H9 (cell line): ENCODE measurements at regions not wholly inside any gene's neighbourhood (a gene's known extent, or its start where the extent isn't known, plus 50 kb on each side); places are given as distances from the start of the nearest gene placed in this dataset.

Source experiments
- DNase-seq: peaks from one replicate; pipeline ENCODE4 v3.0.0-alpha.2; 2017
- H2AFZ ChIP-seq: one replicate; pipeline ENCODE4 v1.6.1; 2013; ENCODE audit warnings: mild to moderate bottlenecking, low read length, control low read depth, moderate library complexity
- H2AK5ac ChIP-seq: 2 replicates; pipeline ENCODE4 v1.6.1; 2013; ENCODE audit warnings: low read length, control low read depth, mixed read lengths; ENCODE audit not compliant: insufficient read length
- H2BK120ac ChIP-seq: one replicate; pipeline ENCODE4 v1.6.1; 2013; ENCODE audit warnings: low read depth, mild to moderate bottlenecking, low read length, control low read depth, inconsistent platforms; ENCODE audit not compliant: poor library complexity, severe bottlenecking
- H2BK12ac ChIP-seq: 2 replicates; pipeline ENCODE4 v1.6.1; 2013; ENCODE audit warnings: low read length, control low read depth, mixed read lengths, low read depth; ENCODE audit not compliant: insufficient read length
- H2BK15ac ChIP-seq: 2 replicates; pipeline ENCODE4 v1.6.1; 2013; ENCODE audit warnings: low read depth, low read length, control low read depth
- H2BK20ac ChIP-seq: one replicate; pipeline ENCODE4 v1.6.1; 2013; ENCODE audit warnings: low read depth, mild to moderate bottlenecking, low read length, control low read depth, inconsistent platforms; ENCODE audit not compliant: poor library complexity, severe bottlenecking
- H2BK5ac ChIP-seq: 2 replicates; pipeline ENCODE4 v1.6.1; 2013; ENCODE audit warnings: low read length, control low read depth, mixed read lengths; ENCODE audit not compliant: insufficient read length
- H3K14ac ChIP-seq: 2 replicates; pipeline ENCODE4 v1.6.1; 2013; ENCODE audit warnings: low read length, control low read depth; ENCODE audit not compliant: insufficient read depth
- H3K18ac ChIP-seq: 2 replicates; pipeline ENCODE4 v1.6.1; 2013; ENCODE audit warnings: low read depth, mild to moderate bottlenecking, mixed read lengths, low read length, control low read depth; ENCODE audit not compliant: insufficient read length
- H3K23ac ChIP-seq: 2 replicates; pipeline ENCODE4 v1.6.1; 2013; ENCODE audit warnings: low read length, control low read depth, mixed read lengths, low read depth; ENCODE audit not compliant: insufficient read length
- H3K23me2 ChIP-seq: 2 replicates; pipeline ENCODE4 v1.6.1; 2013; ENCODE audit warnings: low read depth, mild to moderate bottlenecking, mixed read lengths, low read length, control low read depth; ENCODE audit not compliant: insufficient read length, poor library complexity, severe bottlenecking
- H3K27ac ChIP-seq: 2 replicates; pipeline ENCODE4 v1.5.1; 2013; ENCODE audit warnings: low read length, control low read depth, mixed read lengths, low read depth; ENCODE audit not compliant: insufficient read length
- H3K27me3 ChIP-seq: 2 replicates; pipeline ENCODE4 v1.6.1; 2013; ENCODE audit warnings: low read length, control low read depth, inconsistent platforms; ENCODE audit not compliant: insufficient read depth
- H3K4ac ChIP-seq: 2 replicates; pipeline ENCODE4 v1.6.1; 2013; ENCODE audit warnings: low read depth, mild to moderate bottlenecking, control low read depth, inconsistent platforms, low read length, moderate library complexity
- H3K4me1 ChIP-seq: 2 replicates; pipeline ENCODE4 v1.6.1; 2013; ENCODE audit warnings: low read length, control low read depth, inconsistent platforms; ENCODE audit not compliant: insufficient read depth
- H3K4me2 ChIP-seq: 2 replicates; pipeline ENCODE4 v1.6.1; 2013; ENCODE audit warnings: low read length, control low read depth, mixed read lengths; ENCODE audit not compliant: insufficient read length, insufficient read depth
- H3K56ac ChIP-seq: 2 replicates; pipeline ENCODE4 v1.6.1; 2013; ENCODE audit warnings: low read depth, mild to moderate bottlenecking, mixed read lengths, low read length, control low read depth; ENCODE audit not compliant: insufficient read length
- H3K79me1 ChIP-seq: 2 replicates; pipeline ENCODE4 v1.6.1; 2013; ENCODE audit warnings: low read depth, mild to moderate bottlenecking, moderate library complexity, low read length, control low read depth, inconsistent platforms; ENCODE audit not compliant: insufficient read depth, poor library complexity, severe bottlenecking
- H3K79me2 ChIP-seq: 2 replicates; pipeline ENCODE4 v1.6.1; 2013; ENCODE audit warnings: low read length, control low read depth, inconsistent platforms; ENCODE audit not compliant: insufficient read depth
- H3K9ac ChIP-seq: 2 replicates; pipeline ENCODE4 v1.6.1; 2013; ENCODE audit warnings: low read length, control low read depth, mixed read lengths; ENCODE audit not compliant: insufficient read length; ENCODE audit errors: extremely low read depth
- H3K9me3 ChIP-seq: one replicate; pipeline ENCODE4 v1.6.1; 2013; ENCODE audit warnings: low read depth, low read length, inconsistent platforms; ENCODE audit not compliant: control insufficient read depth
- H3T11ph ChIP-seq: one replicate; pipeline ENCODE4 v1.6.1; 2013; ENCODE audit warnings: mild to moderate bottlenecking, low read length, control low read depth, inconsistent platforms
- H4K20me1 ChIP-seq: one replicate; pipeline ENCODE4 v1.6.1; 2013; ENCODE audit not compliant: control insufficient read depth, insufficient read length, insufficient read depth
- H4K5ac ChIP-seq: 2 replicates; pipeline ENCODE4 v1.6.1; 2013; ENCODE audit warnings: low read depth, mild to moderate bottlenecking, mixed read lengths, low read length, control low read depth; ENCODE audit not compliant: insufficient read length
- H4K8ac ChIP-seq: replicated peaks from 2 replicates; pipeline ENCODE4 v1.6.1; 2013; ENCODE audit warnings: low read length, control low read depth, mixed read lengths, low read depth; ENCODE audit not compliant: insufficient read length
- H4K91ac ChIP-seq: 2 replicates; pipeline ENCODE4 v1.6.1; 2013; ENCODE audit warnings: low read depth, mild to moderate bottlenecking, moderate library complexity, mixed read lengths, low read length, control low read depth; ENCODE audit not compliant: insufficient read length
- H3K27ac Mint-ChIP-seq, 3 experiments: 2 replicates in 2 of 3; 3 replicates in 1 of 3; pipeline ENCODE4 v1.8.0; 2020 to 2021; ENCODE audit warnings: mixed read lengths in 3 of 3, mild to moderate bottlenecking in 1 of 3, moderate library complexity in 1 of 3
- H3K27me3 Mint-ChIP-seq: 2 replicates; pipeline ENCODE4 v1.8.0; 2021; ENCODE audit warnings: low read depth, mild to moderate bottlenecking, moderate library complexity, mixed read lengths
- H3K36me3 Mint-ChIP-seq, 3 experiments: 2 replicates in 2 of 3; 3 replicates in 1 of 3; pipeline ENCODE4 v1.8.0; 2020 to 2021; ENCODE audit warnings: low read depth in 3 of 3, mixed read lengths in 3 of 3; ENCODE audit not compliant: insufficient read depth in 1 of 3
- H3K4me1 Mint-ChIP-seq, 2 experiments: 2 replicates each; pipeline ENCODE4 v1.8.0; 2020; ENCODE audit warnings: mixed read lengths in 2 of 2
- H3K4me3 Mint-ChIP-seq, 2 experiments: 2 replicates in 1 of 2; 3 replicates in 1 of 2; pipeline ENCODE4 v1.8.0; 2020 to 2021; ENCODE audit warnings: mild to moderate bottlenecking in 2 of 2, mixed read lengths in 2 of 2, moderate library complexity in 1 of 2
- H3K9me3 Mint-ChIP-seq, 2 experiments: 2 replicates in 1 of 2; 3 replicates in 1 of 2; pipeline ENCODE4 v1.8.0; 2020; ENCODE audit warnings: mild to moderate bottlenecking in 2 of 2, mixed read lengths in 2 of 2, moderate library complexity in 1 of 2
- WGBS: extraction: QIAGEN DNeasy Blood & Tissue Kit; methylation state at CpG from one replicate; pipeline ENCODE4 v1.1.7; 2013; ENCODE audit warnings: missing lambda C conversion rate, low lambda C conversion rate, mixed read lengths; ENCODE audit not compliant: insufficient read length; ENCODE audit errors: extremely low coverage; 5-methylcytosine and 5-hydroxymethylcytosine counted together
- TF ChIP-seq, protein P1 (sequence below): fragments of 200-600 bp; sonication (generic); conservative IDR thresholded peaks from 3 replicates; pipeline ENCODE4 v1.8.0; 2021; ENCODE audit warnings: antibody characterized with exemption, mild to moderate bottlenecking

GRCh38 chr2:3000125-3000524 is 377.5 kb downstream of the EIPR1 start:
- Histone ChIP-seq H3K4me1 (no peaks in the 10 kb centered on the region), H2BK5ac (no peak overlapping the region), H3K79me1 (no peaks in the 10 kb centered on the region), H3K79me2 (no peaks in the 10 kb centered on the region), H3K18ac (no peak overlapping the region), H3K56ac (no peak overlapping the region), H2AFZ (no peak overlapping the region), H3K27ac (no peak overlapping the region), H4K91ac (no peak overlapping the region), H3K9ac (no peak overlapping the region), H3K14ac (no peak overlapping the region), H4K8ac (no peak overlapping the region), H3K4me2 (no peak overlapping the region), H3K9me3 (no peaks in the 10 kb centered on the region), H3K4ac (no peak overlapping the region), H4K5ac (no peak overlapping the region), H2BK120ac (no peak overlapping the region), H2BK15ac (no peak overlapping the region), H4K20me1 (no peaks in the 10 kb centered on the region), H3K23ac (no peak overlapping the region), H3K23me2 (no peaks in the 10 kb centered on the region), H2AK5ac (no peak overlapping the region), H3T11ph (no peak overlapping the region), H2BK12ac (no peak overlapping the region), H2BK20ac (no peak overlapping the region), H3K27me3 (no peaks in the 10 kb centered on the region)
- no peaks in the 10 kb centered on the region; a peak in 1 of 4 replicates for H3K4me1 Mint-ChIP-seq
- no peaks in the 10 kb centered on the region for H3K9me3 Mint-ChIP-seq
- H3K27me3 Mint-ChIP-seq, result peaks cover 2% of the 10 kb centered on the region
- no peak overlapping the region for H3K4me3 Mint-ChIP-seq
- DNase-seq, result no peak
- TF ChIP-seq, protein P1, sequence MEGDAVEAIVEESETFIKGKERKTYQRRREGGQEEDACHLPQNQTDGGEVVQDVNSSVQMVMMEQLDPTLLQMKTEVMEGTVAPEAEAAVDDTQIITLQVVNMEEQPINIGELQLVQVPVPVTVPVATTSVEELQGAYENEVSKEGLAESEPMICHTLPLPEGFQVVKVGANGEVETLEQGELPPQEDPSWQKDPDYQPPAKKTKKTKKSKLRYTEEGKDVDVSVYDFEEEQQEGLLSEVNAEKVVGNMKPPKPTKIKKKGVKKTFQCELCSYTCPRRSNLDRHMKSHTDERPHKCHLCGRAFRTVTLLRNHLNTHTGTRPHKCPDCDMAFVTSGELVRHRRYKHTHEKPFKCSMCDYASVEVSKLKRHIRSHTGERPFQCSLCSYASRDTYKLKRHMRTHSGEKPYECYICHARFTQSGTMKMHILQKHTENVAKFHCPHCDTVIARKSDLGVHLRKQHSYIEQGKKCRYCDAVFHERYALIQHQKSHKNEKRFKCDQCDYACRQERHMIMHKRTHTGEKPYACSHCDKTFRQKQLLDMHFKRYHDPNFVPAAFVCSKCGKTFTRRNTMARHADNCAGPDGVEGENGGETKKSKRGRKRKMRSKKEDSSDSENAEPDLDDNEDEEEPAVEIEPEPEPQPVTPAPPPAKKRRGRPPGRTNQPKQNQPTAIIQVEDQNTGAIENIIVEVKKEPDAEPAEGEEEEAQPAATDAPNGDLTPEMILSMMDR, result no peak
- WGBS, result no CpG with 5 or more reads among the region's 8 CpGs
- no peak overlapping the region for H3K27ac Mint-ChIP-seq
- no peaks in the 10 kb centered on the region for H3K36me3 Mint-ChIP-seq
